Peyer's patch (tissue), 4 donors: ENCODE measurements at regions not wholly inside any gene's neighbourhood (a gene's known extent, or its start where the extent isn't known, plus 50 kb on each side); places are given as distances from the start of the nearest gene placed in this dataset.

Experiments used
- DNase-seq, 3 donors: peaks; one replicate each; pipeline ENCODE4 v3.0.0-alpha.2; 2017 to 2019
- H3K27ac ChIP-seq, 4 donors: fragments of 200-600 bp; sonication (generic); one replicate each; pipeline ENCODE4 v1.5.1; 2016 to 2019
- H3K27me3 ChIP-seq, 2 donors: fragments of 200-600 bp; sonication (generic); one replicate each; pipeline ENCODE4 v1.5.1; 2019
- H3K36me3 ChIP-seq, 3 donors: fragments of 200-600 bp; sonication (generic); one replicate each; pipeline ENCODE4 v1.5.1; 2016 to 2019
- H3K4me1 ChIP-seq, 4 donors: fragments of 200-600 bp; sonication (generic); one replicate each; pipeline ENCODE4 v1.5.1; 2016 to 2019
- H3K4me3 ChIP-seq, 4 donors: fragments of 200-600 bp; sonication (generic); 1 replicate in 3 of 4; 2 replicates in 1 of 4; pipeline ENCODE4 v1.5.1; 2016 to 2019; ENCODE audit warnings: mild to moderate bottlenecking in 1 of 4
- H3K9me3 ChIP-seq, 4 donors: fragments of 200-600 bp; sonication (generic); one replicate each; pipeline ENCODE4 v1.5.1; 2016 to 2019; ENCODE audit warnings: mild to moderate bottlenecking in 1 of 4
- POLR2A ChIP-seq, 2 donors: fragments of 450-650 bp; IDR thresholded peaks; one replicate each; pipeline ENCODE4 v1.5.1; 2017; ENCODE audit warnings: antibody characterized with exemption in 2 of 2, mild to moderate bottlenecking in 2 of 2, moderate library complexity in 2 of 2
- TF ChIP-seq, protein P1 (sequence below), 6 experiments: fragments of 450-650 bp in 4 of 6; fragments of 200-600 bp in 2 of 6; sonication (generic) in 1 of 6; IDR thresholded peaks; one replicate each; pipeline ENCODE4 v1.5.1; 2017 to 2019; ENCODE audit warnings: antibody characterized with exemption in 6 of 6, mild to moderate bottlenecking in 3 of 6, moderate library complexity in 1 of 6

DNA sequence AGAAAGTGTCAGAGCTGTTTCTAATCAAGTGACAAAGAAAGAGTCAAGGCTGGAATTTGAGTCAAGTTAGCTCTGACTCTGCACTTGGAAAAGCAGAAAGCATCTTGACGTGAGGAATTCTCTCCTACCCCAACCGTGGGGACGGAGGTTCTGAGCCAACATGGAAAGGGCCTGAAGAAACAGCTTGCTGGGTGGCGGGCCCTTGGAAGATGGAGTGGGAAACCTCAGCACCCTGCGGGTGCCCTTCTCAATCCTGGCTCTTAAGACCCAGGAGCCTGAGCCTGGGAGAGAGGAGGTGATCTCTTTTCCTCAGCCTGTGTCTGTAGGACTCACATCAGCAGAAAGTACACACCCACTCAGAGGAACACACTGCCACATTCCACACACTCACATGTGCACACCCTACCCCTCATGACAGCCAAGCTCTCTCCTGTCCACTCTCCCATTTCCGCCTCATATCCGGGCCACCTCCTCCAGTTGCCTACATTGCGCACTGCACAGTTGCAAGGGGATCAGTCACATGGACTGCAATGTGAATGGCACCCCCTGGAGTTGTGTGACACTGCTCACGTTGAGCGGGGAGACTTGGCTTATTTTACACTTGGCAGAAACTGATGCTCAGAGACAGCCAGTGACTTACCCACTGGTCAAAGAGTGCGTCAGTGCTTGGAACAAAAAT is 101.5 kb upstream of the SLC6A6 start:
- Histone ChIP-seq H3K27ac (no peak overlapping the region), H3K4me3 (no peak overlapping the region), H3K27me3 (no peaks in the 10 kb centered on the region), H3K36me3 (no peaks in the 10 kb centered on the region), H3K4me1 (peaks cover 0 to 18% (median 0%) of the 10 kb centered on the region in 4 donors), H3K9me3 (no peaks in the 10 kb centered on the region)
- no peak for DNase-seq
- no peak for TF ChIP-seq POLR2A (IDR thresholded peaks at IDR 0.05)
- TF ChIP-seq, protein P1, sequence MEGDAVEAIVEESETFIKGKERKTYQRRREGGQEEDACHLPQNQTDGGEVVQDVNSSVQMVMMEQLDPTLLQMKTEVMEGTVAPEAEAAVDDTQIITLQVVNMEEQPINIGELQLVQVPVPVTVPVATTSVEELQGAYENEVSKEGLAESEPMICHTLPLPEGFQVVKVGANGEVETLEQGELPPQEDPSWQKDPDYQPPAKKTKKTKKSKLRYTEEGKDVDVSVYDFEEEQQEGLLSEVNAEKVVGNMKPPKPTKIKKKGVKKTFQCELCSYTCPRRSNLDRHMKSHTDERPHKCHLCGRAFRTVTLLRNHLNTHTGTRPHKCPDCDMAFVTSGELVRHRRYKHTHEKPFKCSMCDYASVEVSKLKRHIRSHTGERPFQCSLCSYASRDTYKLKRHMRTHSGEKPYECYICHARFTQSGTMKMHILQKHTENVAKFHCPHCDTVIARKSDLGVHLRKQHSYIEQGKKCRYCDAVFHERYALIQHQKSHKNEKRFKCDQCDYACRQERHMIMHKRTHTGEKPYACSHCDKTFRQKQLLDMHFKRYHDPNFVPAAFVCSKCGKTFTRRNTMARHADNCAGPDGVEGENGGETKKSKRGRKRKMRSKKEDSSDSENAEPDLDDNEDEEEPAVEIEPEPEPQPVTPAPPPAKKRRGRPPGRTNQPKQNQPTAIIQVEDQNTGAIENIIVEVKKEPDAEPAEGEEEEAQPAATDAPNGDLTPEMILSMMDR (IDR thresholded peaks at IDR 0.05), result no peak

DNA sequence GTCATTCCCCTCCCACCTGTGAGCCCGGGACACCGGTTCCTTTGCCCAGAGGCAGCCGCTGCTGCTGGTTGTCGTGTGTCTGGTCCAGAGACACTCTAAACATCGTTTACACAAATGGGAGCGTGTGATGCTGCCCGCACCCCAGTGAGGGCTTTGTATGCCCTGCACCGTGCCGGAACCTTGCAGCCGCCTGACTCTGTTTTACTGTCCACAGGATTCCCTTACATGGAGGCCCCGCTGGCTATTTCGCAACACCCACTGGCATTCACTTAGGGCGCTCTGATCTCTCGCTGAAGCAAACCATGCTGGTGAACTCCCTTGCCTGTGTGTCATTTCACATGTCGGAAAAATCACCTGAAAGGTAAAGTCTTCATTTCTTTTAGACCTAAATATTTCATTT is 100.8 kb upstream of the SLC6A6 start:
- no peak overlapping the region for H3K27ac ChIP-seq
- peaks cover 0 to 18% (median 0%) of the 10 kb centered on the region in 4 donors for H3K4me1 ChIP-seq
- no peaks in the 10 kb centered on the region for H3K27me3 ChIP-seq
- DNase-seq, result no peak
- no peaks in the 10 kb centered on the region for H3K9me3 ChIP-seq
- H3K36me3 ChIP-seq, result no peaks in the 10 kb centered on the region
- TF ChIP-seq POLR2A (IDR thresholded peaks at IDR 0.05), result no peak
- TF ChIP-seq, protein P1 (IDR thresholded peaks at IDR 0.05), result no peak
- H3K4me3 ChIP-seq, result no peak overlapping the region

DNA sequence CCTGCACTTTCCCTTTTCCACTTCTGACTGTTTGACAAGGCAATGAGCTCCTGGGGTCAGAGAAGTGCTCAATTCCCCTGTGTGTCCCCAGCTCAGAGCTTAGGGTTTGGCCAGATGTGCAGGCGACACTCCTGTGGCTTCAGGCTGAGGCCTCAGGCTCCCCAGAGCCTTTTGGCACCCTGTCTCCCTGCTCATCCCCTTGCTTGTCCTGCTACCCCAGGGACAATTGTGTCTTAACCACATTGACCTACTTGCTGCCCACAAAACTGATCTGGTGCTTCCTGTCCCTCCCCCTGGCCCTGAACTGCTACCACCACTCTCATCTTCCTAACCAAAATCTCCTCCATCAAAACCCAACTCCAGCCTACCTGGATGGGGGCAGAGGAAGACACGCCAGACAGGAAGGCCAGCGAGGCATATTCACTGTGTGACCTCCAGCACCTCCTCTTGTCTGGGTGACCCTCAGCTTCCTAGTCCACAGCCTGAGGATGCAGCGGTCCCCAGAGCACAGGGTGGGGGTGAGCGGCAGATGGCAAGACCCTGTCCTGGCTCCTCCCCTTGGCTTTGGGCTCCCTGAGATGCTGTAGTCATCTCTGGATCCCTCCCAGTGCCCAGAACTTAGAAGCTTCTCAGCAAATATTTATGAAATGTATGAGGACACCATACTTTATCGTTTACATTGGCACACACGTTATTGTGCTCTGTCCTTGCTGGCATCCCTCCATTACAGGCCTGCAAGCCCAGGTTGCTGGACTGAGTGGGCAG is 98.9 kb upstream of the SLC6A6 start:
- Histone ChIP-seq H3K4me1 (peaks cover 0 to 4% (median 0%) of the 10 kb centered on the region in 4 donors), H3K9me3 (no peaks in the 10 kb centered on the region), H3K36me3 (no peaks in the 10 kb centered on the region), H3K27ac (no peak overlapping the region), H3K4me3 (no peak overlapping the region), H3K27me3 (no peaks in the 10 kb centered on the region)
- TF ChIP-seq POLR2A (IDR thresholded peaks at IDR 0.05), result no peak
- TF ChIP-seq, protein P1 (IDR thresholded peaks at IDR 0.05), result no peak
- no peak for DNase-seq

DNA sequence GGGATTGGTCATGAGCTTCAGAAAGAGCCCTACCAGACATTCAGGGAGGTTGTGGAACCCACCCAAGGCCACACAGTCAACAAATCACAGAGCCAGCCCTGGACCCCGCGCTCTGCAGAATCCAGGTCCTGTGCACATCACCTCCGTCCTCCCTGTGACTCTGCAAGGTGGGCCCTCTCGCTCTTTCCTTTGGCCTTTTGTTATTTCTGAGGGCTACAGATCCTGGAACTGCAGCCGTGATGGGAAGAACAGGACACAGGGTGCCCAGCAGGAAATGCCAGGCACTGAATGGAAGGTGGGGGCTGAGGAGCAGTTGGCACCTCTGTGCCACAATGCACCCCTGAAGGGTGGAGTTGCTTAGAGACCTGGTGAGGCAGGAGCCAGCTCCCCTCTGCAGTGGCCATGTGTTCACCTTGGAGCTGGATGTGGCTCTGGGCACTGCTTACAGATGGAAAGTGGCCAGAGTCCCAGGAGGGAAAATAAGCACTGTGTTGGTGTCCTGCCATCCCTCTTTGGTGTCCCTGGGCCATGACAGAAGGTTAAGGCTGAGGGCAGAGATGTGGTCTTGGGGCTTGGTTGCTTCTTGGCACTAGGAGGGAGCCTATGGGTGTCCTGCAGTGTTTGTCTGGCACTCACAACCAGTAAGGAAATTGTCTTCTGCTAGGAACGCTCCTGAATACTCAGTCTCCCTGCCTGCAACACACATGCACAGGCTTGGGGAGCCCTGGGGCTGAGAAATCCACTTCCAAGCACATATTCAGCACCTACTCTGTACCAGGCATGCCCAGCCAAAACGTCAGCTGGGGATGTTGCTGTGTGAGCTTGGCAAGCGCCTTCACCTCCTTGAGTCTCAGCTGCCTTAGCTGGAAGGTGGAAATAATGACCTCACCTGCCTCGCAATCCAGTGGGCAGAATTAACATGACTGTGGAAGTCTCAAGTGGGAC is 98.0 kb upstream of the SLC6A6 start:
- H3K4me1 ChIP-seq, result no peaks in the 10 kb centered on the region
- DNase-seq, result no peak

DNA sequence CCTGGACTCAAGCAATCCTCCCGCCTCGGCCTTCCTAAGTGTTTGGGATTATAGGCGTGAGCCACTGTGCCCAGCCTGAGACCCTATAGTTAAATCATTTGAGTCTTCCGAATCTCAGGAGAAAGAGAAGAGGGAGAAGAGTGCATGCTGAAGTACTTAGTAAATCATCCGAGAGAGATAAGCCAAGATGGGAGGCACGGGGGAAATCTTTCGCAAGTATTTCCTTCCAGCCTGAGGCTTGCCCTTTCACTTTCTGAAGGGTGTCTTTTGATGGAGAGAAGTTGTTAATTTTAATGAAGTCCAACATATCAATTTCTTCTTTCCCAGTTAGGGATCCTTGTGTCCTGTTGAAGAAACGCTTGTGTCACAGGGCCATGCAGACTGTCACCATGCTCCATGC is 97.1 kb upstream of the SLC6A6 start:
- Histone ChIP-seq H3K27ac (no peak overlapping the region), H3K4me3 (no peak overlapping the region), H3K27me3 (no peaks in the 10 kb centered on the region), H3K4me1 (no peaks in the 10 kb centered on the region), H3K36me3 (no peaks in the 10 kb centered on the region), H3K9me3 (no peaks in the 10 kb centered on the region)
- DNase-seq, result no peak
- TF ChIP-seq, protein P1 (IDR thresholded peaks at IDR 0.05), result no peak
- no peak for TF ChIP-seq POLR2A (IDR thresholded peaks at IDR 0.05)

More for the DNA sequence above, 98.0 kb upstream of the SLC6A6 start:
- no peak overlapping the region for H3K4me3 ChIP-seq
- TF ChIP-seq POLR2A (IDR thresholded peaks at IDR 0.05), result no peak
- TF ChIP-seq, protein P1 (IDR thresholded peaks at IDR 0.05), result no peak
- H3K27ac ChIP-seq, result no peak overlapping the region
- H3K9me3 ChIP-seq, result no peaks in the 10 kb centered on the region
- H3K36me3 ChIP-seq, result no peaks in the 10 kb centered on the region
- no peaks in the 10 kb centered on the region for H3K27me3 ChIP-seq
